Uterus (tissue), 3 donors: ENCODE measurements at regions not wholly inside any gene's neighbourhood (a gene's known extent, or its start where the extent isn't known, plus 50 kb on each side); places are given as distances from the start of the nearest gene placed in this dataset.

ENCODE experiments used
- DNase-seq, 2 donors: peaks; one replicate each; pipeline ENCODE4 v3.0.0-alpha.2; 2019 to 2020
- H3K27ac ChIP-seq, 2 donors: fragments of 200-600 bp; sonication (generic); 1 replicate in 1 of 2; 2 replicates in 1 of 2; pipeline ENCODE4 v1.5.1; 2016 to 2018
- H3K27me3 ChIP-seq, 2 donors: fragments of 200-600 bp; sonication (generic); one replicate each; pipeline ENCODE4 v1.5.1; 2018 to 2019; ENCODE audit warnings: control low read depth in 1 of 2
- H3K36me3 ChIP-seq, 2 donors: fragments of 200-600 bp; sonication (generic); one replicate each; pipeline ENCODE4 v1.5.1; 2019; ENCODE audit warnings: control low read depth in 1 of 2
- H3K4me1 ChIP-seq, 2 donors: fragments of 200-600 bp; sonication (generic); one replicate each; pipeline ENCODE4 v1.5.1; 2018 to 2019; ENCODE audit warnings: control low read depth in 1 of 2
- H3K4me3 ChIP-seq, 2 donors: fragments of 200-600 bp; sonication (generic); 1 replicate in 1 of 2; 2 replicates in 1 of 2; pipeline ENCODE4 v1.5.1; 2018 to 2019; ENCODE audit warnings: mild to moderate bottlenecking in 1 of 2
- H3K9me3 ChIP-seq, 2 donors: fragments of 200-600 bp; sonication (generic); one replicate each; pipeline ENCODE4 v1.5.1; 2019; ENCODE audit warnings: control low read depth in 1 of 2
- CTCF ChIP-seq, 4 experiments: fragments of 200-600 bp in 2 of 4; fragments of 450-650 bp in 2 of 4; sonication (generic) in 2 of 4; IDR thresholded peaks; one replicate each; pipeline ENCODE4 v1.5.1; 2016 to 2019; ENCODE audit warnings: antibody characterized with exemption in 4 of 4, mild to moderate bottlenecking in 2 of 4, moderate library complexity in 1 of 4
- POLR2A ChIP-seq, 2 donors: fragments of 450-650 bp; IDR thresholded peaks; one replicate each; pipeline ENCODE4 v1.6.1; 2016; ENCODE audit warnings: antibody characterized with exemption in 2 of 2, mild to moderate bottlenecking in 1 of 2, moderate library complexity in 1 of 2
- intact Hi-C: fragments of 100-400 bp; cut with DNase I; formaldehyde crosslinking; loops from one replicate; pipeline ENCODE4 v1.15.1; 2023; ENCODE audit warnings: low total_unique reads
- donor health status: DM: yes; HTN: yes; CAD: no.

GRCh38 chr6:167674486-167674885, 152.2 kb upstream of the AFDN start:
- H3K4me3 ChIP-seq: no peak overlapping the region
- no peaks in the 10 kb centered on the region for H3K27me3 ChIP-seq
- H3K36me3 ChIP-seq: no peaks in the 10 kb centered on the region
- DNase-seq: no peak
- intact Hi-C loops: no loop called here
- H3K27ac ChIP-seq: no peak overlapping the region
- no peaks in the 10 kb centered on the region for H3K9me3 ChIP-seq
- TF ChIP-seq POLR2A (IDR thresholded peaks at IDR 0.05) (no peak), CTCF (IDR thresholded peaks at IDR 0.05) (no peak)
- no peaks in the 10 kb centered on the region for H3K4me1 ChIP-seq

- Histone ChIP-seq H3K27me3 (no peaks in the 10 kb centered on the region), H3K9me3 (no peaks in the 10 kb centered on the region), H3K27ac (peak overlapping the region in 1 of 2 donors; percentile 52), H3K36me3 (no peaks in the 10 kb centered on the region), H3K4me1 (no peaks in the 10 kb centered on the region), H3K4me3 (no peak overlapping the region)
- no peak for TF ChIP-seq POLR2A (IDR thresholded peaks at IDR 0.05)
- no peak for TF ChIP-seq CTCF (IDR thresholded peaks at IDR 0.05)
- peak in 1 of 2 donors; percentile 47 for DNase-seq
- intact Hi-C loops: no loop called here
These were observed 150.6 kb upstream of the AFDN start for GRCh38 chr6:167676000-167676665.

- no peak for TF ChIP-seq CTCF (IDR thresholded peaks at IDR 0.05)
- no peak for TF ChIP-seq POLR2A (IDR thresholded peaks at IDR 0.05)
- H3K4me3 ChIP-seq: no peak overlapping the region
- H3K9me3 ChIP-seq: no peaks in the 10 kb centered on the region
- no peak for DNase-seq
- no peaks in the 10 kb centered on the region for H3K36me3 ChIP-seq
- intact Hi-C loops: no loop called here
- H3K27ac ChIP-seq: peak overlapping the region in 1 of 2 donors; percentile 47
- H3K4me1 ChIP-seq: no peaks in the 10 kb centered on the region
- H3K27me3 ChIP-seq: no peaks in the 10 kb centered on the region
These were observed 149.9 kb upstream of the AFDN start for GRCh38 chr6:167676666-167677421.

GRCh38 chr6:167677422-167677789, 149.3 kb upstream of the AFDN start:
- Histone ChIP-seq H3K4me3 (no peak overlapping the region), H3K36me3 (no peaks in the 10 kb centered on the region), H3K27ac (peak overlapping the region in 1 of 2 donors; percentile 47), H3K9me3 (no peaks in the 10 kb centered on the region), H3K27me3 (no peaks in the 10 kb centered on the region), H3K4me1 (no peaks in the 10 kb centered on the region)
- no peak for DNase-seq
- intact Hi-C loops: no loop called here
- TF ChIP-seq POLR2A (IDR thresholded peaks at IDR 0.05): no peak
- TF ChIP-seq CTCF (IDR thresholded peaks at IDR 0.05): no peak
